ENCODE measurements at regions not wholly inside any gene's neighbourhood (a gene's known extent, or its start where the extent isn't known, plus 50 kb on each side); places are given as distances from the start of the nearest gene placed in this dataset.

GRCh38 chr9:21567926-21568325, 85.8 kb upstream of the IFNE start:
- no peak for TF ChIP-seq CTCF (IDR thresholded peaks at IDR 0.05; ENCODE audit: low read length)
- no peak for TF ChIP-seq EZH2phosphoT487 (IDR thresholded peaks at IDR 0.05; ENCODE audit: low read length)
- TF ChIP-seq EZH2 (optimal IDR thresholded peaks at IDR 0.05; ENCODE audit: low read depth, low read length): no peak

Measured in MM.1S (cell line).